Dermis blood vessel endothelial cell (primary cell): ENCODE measurements at regions not wholly inside any gene's neighbourhood (a gene's known extent, or its start where the extent isn't known, plus 50 kb on each side); places are given as distances from the start of the nearest gene placed in this dataset.

Source experiments
- DNase-seq: peaks from one replicate; pipeline ENCODE4 v3.0.0; 2010

DNA sequence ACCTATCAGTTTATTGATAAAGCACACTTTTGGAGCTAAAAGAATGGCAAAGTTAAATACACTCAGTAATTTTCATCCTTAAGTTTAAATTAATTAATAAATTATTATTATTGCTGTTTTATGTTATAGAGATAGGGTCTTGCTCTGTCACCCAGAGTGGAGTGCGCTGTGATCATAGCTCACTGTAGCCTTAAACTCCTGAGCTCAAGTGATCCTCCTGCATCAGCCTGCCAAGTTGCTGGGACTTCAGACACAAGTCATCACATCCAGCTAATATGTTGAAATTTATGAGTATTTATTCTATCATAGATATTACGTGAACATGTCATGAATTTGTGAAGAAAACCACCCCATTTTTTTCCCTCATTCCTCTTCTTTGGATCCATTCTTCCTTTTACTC lies 64.2 kb downstream of the GJA1 start:
- DNase-seq, result no peak

- DNase-seq, result no peak
These were observed 68.1 kb downstream of the GJA1 start for GRCh38 chr6:121503589-121503991.

DNA sequence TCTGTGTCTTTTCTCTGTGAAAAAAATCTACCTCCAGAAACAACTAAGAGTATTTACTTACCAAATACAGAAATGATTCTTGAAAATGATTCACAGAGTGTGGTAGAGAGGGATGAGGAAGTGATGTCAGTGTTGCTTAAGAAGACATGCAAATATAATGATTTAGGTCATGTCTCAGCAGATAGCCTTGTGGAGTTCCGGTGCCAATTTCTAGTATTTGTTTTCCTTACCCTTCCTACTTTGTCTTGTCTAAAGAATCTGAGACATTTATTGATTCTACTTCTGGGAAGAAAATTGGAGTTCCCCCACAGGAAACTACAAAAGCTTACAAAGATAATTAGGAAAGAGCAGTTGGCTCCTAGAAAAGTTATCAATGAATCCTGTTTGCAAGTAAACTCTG lies 68.8 kb downstream of the GJA1 start:
- DNase-seq, result peak; percentile 58

DNA sequence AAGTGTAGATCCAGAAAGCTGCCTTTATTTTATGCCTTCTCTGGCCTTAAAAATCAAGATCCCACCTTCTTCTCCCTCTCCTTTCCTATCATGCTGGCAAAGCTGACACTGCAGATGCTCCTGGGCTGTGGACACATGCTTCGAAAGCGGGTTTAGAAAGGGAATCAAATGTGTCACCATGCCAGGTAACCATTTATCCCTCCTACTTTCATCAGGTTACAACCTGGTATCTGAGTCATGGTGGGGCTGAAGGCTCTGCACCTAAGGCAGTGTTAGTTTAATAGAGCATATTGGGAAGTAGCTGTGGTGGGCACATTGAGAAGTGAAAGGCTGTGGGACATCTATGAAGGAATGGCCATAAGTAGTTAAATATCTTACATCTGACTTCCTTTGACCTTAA lies 69.8 kb downstream of the GJA1 start:
- no peak for DNase-seq

GRCh38 chr6:121506761-121507754 lies 71.6 kb downstream of the GJA1 start:
- DNase-seq, result no peak

DNA sequence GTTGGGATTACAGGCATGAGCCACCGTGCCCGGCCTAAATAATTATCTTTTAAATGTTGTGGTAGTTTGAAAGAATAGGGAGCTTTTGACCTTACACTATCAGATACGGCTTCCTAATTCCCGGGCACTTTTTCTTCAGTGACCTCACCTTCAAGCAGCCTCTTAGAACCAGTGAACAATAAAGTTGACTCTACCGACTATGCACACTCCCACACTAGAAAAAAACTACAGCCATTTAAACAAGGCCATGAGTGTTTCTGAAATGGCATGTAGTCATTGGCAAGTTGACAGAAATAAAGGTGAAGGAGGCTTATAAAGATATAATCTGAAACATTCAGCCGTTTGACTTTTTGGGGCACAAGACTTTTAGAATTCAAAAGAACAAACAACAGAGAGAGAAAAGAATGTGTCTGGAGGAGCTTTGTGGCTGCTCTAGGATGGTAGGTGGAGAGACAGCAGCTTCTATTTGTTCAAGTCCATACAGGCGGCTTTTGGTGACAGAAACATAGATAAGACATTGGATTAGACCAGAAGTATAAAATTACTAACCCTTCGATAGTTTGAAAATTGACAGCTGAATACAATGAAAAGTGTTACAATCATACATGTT lies 75.2 kb downstream of the GJA1 start:
- peak; percentile 20 for DNase-seq

GRCh38 chr6:121515630-121516265 lies 80.3 kb downstream of the GJA1 start:
- peak; percentile 89 for DNase-seq

DNA sequence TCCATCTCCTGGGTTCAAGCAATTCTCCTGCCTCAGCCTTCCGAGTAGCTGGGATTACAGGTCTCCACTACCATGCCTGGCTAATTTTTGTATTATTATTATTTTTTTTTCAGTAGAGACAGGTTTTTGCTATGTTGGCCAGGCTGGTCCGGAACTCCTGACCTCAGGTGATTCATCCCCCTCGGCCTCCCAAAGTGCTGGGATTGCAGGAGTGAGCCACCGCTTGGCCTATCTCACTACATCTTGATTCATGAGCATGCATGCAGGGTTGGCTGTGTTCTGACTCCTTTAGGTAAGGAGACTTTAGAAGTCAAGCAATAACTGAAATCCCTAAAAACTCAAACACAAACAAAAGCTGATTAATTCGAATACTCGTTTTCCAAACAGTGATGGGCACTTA lies 80.9 kb downstream of the GJA1 start:
- peak; percentile 65 for DNase-seq

DNA sequence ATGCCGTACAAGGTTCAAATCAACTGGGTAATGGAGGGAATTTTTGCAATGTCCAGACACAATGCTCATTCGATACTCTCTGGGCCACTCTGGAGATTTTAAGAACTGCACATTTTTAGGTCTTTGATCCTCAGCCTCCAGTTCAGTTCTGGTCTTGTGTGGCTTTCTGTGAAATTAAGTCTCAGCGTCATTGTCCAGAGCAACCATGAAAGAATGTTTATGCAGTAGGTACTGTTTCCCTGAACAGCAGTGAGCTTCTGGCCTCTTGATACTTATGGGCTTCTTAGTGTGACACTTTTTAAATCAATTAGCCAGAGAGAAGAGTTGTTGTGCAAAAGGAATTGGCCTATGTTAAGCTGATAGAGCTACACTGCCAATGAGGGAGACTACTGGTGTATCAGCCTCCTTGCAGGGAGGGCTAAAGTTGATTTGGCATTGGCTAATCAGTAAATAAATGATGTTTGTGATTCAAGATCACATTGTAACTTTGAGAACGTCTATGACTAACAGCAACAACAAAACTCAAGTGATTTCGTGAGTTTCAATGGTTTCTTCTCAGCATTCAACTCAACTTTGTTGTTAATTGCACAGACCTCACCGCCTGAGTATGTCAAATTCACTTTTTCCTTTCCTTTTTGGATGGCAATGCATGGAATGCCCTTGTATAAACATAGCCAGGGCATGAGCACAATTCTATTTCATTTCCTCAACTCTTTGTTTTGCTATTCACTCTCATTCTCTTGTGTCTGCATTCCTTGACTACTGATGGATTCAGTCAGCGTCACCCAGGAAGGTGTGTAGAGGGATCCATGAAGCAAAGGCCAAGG lies 85.1 kb downstream of the GJA1 start:
- DNase-seq, result peak; percentile 97

DNA sequence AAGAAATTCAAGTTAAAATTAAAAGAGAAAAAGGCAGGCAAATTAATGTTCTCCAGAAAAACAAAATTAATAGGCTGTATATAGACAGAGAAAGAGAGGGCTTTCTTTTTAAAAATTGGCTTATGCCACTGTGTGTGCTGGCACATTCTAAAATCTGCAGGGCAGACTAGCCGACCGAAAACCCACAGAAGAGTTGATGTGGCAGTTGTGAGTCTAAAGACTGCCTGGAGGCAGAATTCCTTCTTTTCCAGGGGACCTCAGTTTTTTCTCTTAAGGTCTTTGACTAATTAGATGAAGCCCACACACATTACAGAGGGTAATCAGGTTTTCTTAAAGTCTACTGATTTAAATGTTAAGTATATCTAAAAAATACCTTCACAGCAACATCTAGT lies 85.7 kb downstream of the GJA1 start:
- DNase-seq, result no peak

GRCh38 chr6:121522265-121522664 lies 86.8 kb downstream of the GJA1 start:
- DNase-seq, result peak; percentile 99

DNA sequence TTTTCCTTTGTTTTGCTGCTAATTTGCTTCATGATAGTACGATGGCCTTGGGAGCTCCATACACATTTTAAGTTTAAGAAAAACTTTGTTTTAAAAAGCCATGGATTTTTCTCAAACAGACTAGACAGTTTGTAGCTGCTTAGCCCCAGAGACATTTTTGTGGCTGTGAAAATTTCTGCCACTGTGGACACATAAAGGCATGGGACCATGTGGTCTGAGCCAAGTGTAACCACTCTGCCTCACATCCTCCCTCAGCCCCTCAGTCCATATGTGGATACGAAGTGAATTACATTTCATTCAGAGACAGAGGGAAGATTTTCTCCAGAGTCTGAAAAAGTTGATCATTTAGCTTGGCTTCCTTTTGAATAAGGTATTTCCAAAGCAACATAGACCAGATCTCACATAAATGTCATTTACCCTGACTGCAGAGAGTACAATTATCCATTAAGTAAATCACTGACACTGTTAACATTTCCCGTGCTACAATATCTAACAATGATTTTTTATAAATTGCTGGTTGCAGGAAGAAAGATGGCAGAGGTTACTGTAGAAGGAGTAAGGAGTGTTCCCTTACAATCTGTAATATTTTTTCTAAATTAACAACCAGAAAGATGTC lies 87.4 kb downstream of the GJA1 start:
- DNase-seq, result peak; percentile 69

DNA sequence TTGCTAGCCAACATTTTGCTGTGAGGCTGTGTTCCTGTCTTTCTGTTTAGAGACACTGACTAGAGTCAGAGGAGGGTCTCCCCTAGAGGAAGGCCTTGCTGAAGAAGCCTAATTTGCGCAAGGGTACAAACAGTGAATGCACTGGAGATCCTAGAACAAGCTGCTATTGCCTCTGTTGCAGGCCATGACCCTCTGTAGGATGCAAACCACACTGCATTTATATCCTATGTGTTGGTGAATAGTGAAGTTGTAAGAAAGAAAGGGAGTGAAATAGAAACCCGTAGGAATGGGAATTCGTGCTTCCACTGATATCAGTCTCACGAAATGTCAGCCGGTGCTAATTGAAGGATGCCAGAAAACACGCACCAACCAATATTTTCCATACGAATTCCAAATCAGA lies 88.2 kb downstream of the GJA1 start:
- peak; percentile 13 for DNase-seq

GRCh38 chr6:121526282-121526681 lies 90.8 kb downstream of the GJA1 start:
- DNase-seq, result no peak

- DNase-seq, result no peak
These were observed 96.3 kb downstream of the GJA1 start for GRCh38 chr6:121531658-121532169.

DNA sequence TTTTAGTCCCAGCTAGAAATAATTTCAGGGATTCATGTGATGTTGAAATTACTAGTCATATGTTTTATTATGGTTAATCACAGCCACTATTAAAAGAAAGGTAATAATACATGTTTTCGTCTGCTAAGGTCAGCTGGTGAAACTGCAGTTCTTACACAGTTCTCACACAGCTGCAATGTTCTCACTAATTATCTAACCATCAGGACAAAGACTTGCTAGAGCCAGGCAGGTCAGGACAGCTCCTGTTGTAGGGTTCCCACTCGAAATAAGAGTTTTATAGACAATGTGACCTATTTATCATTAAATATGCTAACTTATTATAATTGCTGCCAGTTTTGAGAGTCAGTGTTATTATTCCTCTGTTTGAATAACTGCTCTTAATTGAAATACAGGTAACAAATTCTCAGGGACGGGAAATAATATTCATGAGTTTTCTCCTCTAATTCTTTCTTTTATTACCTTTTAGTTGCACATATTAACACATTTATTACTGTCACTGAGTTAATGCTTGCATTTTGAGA lies 97.9 kb downstream of the GJA1 start:
- DNase-seq, result no peak

DNA sequence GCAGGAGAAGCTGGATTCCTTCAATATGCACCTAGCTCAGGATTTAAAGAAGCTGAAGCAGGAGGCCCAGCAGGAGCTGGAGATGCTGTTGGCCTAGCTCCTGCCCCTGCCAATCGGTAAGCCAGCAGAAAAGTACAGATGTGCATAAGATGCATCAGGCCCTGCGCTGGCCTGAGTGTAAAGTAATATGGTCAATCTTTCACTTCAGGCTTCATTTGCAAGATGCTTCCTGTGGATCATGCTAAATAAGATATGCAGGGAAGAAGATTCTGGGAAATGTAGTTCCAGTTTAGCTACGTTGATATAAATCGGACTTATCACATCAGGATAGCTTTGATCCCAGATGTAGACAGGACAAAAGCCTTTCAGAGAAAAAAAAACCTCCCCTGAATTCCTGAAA lies 100.3 kb downstream of the GJA1 start:
- no peak for DNase-seq

DNA sequence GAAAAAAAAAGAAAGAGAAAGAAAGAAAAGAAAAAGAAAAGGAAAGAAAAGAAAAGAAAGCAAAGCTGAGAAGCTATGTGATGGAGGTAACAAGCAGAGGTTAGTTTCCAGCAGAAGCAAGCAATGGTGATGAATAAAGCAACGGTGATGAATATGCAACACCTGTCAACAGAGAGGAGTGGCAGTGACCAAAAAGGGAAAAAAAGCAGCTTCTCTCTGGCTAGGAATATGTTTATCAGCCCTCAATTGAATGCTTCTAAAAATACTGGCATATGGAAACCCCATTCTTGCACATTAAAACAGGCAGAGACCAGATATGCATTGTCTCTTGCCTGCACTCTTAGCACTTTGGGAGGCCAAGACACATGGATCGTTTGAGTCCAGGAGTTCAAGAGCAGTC lies 100.9 kb downstream of the GJA1 start:
- DNase-seq, result no peak

DNA sequence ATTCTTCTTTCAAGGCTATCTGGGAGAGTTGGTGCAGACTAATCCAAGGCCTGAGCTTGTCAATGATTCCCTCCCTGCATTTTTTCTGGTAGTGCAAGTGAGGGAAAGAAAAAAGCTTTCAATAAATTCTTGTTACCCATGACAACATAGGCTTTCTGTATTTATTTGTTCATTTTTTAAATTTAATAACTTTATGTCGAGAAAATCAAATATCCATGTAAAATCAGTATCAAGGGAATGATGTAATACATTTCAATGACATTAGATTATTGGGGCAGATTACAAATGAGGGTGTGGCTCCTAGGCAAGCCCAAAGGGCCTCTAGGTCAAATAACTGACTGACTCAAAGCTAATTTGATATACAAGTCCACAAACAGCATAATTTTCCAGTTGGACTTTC lies 104.0 kb downstream of the GJA1 start:
- DNase-seq, result no peak

GRCh38 chr6:121540210-121540609 lies 104.8 kb downstream of the GJA1 start:
- DNase-seq, result no peak

DNA sequence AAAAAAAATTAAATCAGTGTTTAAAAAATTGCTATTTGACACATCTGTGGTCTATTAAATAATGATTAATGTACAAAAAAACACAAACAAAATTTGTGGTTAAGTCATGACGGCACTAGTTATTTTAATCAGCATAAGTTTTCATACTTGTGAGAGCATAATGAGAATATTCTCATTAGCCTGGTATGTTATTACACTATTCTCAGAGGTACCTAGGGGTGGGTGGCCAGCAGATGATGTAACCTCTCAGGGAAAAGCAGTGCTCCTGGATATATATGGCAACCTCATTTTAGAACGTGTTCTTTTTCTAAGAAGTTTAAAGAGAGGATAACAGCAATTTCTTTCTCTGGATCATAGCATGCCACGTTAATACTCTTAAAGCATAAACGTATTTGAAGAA lies 109.2 kb downstream of the GJA1 start:
- no peak for DNase-seq

GRCh38 chr6:121548131-121548530 lies 112.7 kb downstream of the GJA1 start:
- DNase-seq, result no peak
